Muscle of leg (tissue), 3 donors: ENCODE measurements at regions not wholly inside any gene's neighbourhood (a gene's known extent, or its start where the extent isn't known, plus 50 kb on each side); places are given as distances from the start of the nearest gene placed in this dataset.
"Not testable (repeated sequence)": the region's sequence is repeated elsewhere in the genome, so short reads cannot be mapped to it uniquely, and the experiment has no call there.

Experiments
- DNase-seq: peaks from one replicate; pipeline ENCODE4 v3.0.0; 2013
- H3K27ac ChIP-seq: one replicate; pipeline ENCODE4 v1.5.1; 2013; ENCODE audit warnings: mild to moderate bottlenecking, low read length, control low read depth
- H3K27me3 ChIP-seq: one replicate; pipeline ENCODE4 v1.6.1; 2013; ENCODE audit warnings: low read length; ENCODE audit not compliant: control insufficient read depth, insufficient read depth
- H3K36me3 ChIP-seq: one replicate; pipeline ENCODE4 v1.6.1; 2013; ENCODE audit warnings: low read length; ENCODE audit not compliant: control insufficient read depth, insufficient read depth
- H3K4me1 ChIP-seq: one replicate; pipeline ENCODE4 v1.6.1; 2013; ENCODE audit warnings: low read length; ENCODE audit not compliant: control insufficient read depth, insufficient read depth
- H3K4me3 ChIP-seq: one replicate; pipeline ENCODE4 v1.5.1; 2013; ENCODE audit warnings: low read length, control low read depth
- H3K9me3 ChIP-seq: replicated peaks from 2 replicates; pipeline ENCODE4 v1.6.1; 2013; ENCODE audit warnings: low read depth, low read length; ENCODE audit not compliant: control insufficient read depth
- WGBS: methylation state at CpG from one replicate; pipeline ENCODE4 v1.1.5; 2013; ENCODE audit warnings: missing lambda C conversion rate; ENCODE audit not compliant: insufficient coverage; 5-methylcytosine and 5-hydroxymethylcytosine counted together

DNA sequence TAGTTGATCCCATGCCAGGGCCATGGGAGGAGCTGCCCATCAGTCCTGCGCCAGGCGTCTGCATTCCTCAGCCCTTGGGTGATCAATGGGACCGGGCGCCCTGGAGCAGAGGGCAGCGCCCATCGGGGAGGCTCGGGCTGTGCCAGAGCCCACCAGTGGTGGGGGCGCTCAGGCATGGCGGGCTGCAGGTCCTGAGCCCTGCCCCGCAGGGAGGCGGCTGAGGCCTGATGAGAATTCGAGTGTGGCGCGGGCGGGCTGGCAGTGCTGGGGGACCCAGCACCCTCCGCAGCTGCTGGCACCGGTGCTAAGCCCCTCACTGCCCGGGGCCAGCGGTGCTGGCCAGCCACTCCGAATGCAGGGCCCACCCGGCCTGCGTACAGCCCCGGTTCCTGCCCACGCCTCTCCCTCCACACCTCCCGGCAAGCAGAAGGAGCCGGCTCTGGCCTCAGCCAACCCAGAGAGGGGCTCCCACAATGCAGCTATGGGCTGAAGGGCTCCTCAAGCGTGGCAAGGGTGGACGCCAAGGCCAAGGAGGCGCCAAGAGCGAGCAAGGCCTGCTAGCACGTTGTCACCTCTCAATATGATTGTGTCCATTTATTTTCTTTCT lies 238.1 kb upstream of the OLFM3 start:
- DNase-seq: no peak
- no peak overlapping the region for H3K4me3 ChIP-seq
- no peaks in the 10 kb centered on the region for H3K4me1 ChIP-seq
- no peaks in the 10 kb centered on the region for H3K27me3 ChIP-seq
- H3K9me3 ChIP-seq: peaks cover 5% of the 10 kb centered on the region
- no peak overlapping the region for H3K27ac ChIP-seq
- WGBS: 91% methylated on average over 20 of the region's 31 CpGs
- H3K36me3 ChIP-seq: no peaks in the 10 kb centered on the region

DNA sequence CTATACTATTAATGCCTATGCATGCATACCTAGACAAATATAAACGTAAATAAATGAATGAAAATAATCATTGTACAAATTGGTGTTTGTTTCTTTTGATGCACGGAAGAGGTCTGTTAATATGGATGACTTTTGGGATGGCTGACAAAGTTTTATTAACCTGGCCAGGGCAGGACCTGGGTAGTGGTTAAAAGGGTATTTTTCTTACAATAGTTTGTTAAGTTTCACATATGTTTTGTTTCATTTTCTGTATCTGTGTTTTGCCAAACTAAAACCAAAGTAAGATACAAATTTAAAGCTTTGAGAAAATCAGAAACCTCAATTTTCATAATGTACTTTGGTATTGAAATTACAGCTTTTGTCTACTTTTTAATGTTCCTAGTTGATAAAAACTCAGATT lies 222.7 kb upstream of the OLFM3 start:
- Histone ChIP-seq H3K27ac (no peak overlapping the region), H3K27me3 (no peaks in the 10 kb centered on the region), H3K4me3 (no peak overlapping the region), H3K36me3 (no peaks in the 10 kb centered on the region), H3K9me3 (no peaks in the 10 kb centered on the region), H3K4me1 (no peaks in the 10 kb centered on the region)
- 100% methylated on average over 1 of the region's 2 CpGs for whole genome bisulfite sequencing
- no peak for DNase-seq

DNA sequence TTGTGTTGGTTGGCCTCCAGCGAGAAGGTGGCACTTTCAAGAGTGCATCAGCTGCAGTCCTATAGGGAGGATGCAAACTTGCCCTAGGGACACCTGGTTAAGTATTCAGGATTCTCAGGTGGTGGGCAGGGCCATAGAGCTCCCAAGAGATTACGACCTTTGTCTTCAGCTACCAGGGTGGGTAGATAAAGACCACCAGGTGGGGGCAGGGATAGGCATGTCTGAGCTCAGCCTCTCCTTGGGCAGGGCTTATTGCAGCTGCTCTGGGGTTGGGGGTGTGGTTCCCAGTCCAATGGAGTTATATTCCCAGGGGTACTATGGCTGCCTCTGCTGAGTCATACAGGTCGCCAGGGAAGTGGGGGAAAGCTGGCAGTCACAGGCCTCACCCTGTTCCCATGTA lies 214.2 kb upstream of the OLFM3 start:
- not testable (repeated sequence) for H3K4me1 ChIP-seq, H3K9me3 ChIP-seq, H3K27me3 ChIP-seq, H3K27ac ChIP-seq, H3K36me3 ChIP-seq, DNase-seq, H3K4me3 ChIP-seq
- WGBS: 80% methylated on average over 2 of the region's 3 CpGs

DNA sequence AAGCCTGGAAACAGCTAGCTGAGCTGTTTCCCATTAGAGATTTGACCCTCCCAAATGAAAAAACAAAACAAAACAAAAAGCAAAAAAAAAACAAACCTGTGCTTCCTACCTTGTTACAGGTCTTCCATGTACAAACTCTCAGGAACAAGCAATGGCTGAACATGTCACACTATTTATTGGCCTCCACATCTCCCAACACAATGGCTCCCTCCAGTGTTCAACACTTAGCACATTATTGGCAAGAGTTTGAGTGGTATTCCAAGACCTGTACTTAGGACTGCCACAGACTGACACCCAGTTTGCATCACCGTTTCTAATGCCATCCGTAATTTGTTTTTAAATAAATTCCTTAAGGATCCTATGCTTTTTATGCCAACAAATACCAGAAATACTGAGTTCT lies 195.0 kb upstream of the OLFM3 start:
- Histone ChIP-seq H3K4me3 (no peak overlapping the region), H3K4me1 (no peaks in the 10 kb centered on the region), H3K27ac (no peak overlapping the region), H3K27me3 (no peaks in the 10 kb centered on the region), H3K9me3 (no peaks in the 10 kb centered on the region), H3K36me3 (no peaks in the 10 kb centered on the region)
- peak; percentile 53 for DNase-seq
- WGBS: no CpG with 5 or more reads among the region's 2 CpGs

DNA sequence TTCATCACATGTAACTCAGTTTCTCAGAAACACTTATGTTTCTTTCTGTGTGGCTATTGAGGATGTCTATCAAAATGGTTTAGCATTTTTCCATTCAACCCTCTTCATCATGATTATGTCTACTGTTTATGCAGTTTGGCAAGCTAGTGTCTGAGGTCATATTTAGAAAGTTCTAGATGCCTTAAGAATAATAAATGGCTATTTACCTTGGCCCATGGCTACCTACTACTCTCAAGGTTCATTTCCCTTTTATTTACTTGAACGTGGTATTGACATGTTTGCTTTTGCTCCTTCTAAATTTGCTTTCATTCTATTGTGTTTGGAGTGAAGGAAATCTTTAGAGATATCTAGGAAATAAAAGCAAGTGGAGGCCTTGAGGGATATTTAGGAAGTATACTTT lies 193.7 kb upstream of the OLFM3 start:
- H3K27me3 ChIP-seq: no peaks in the 10 kb centered on the region
- H3K36me3 ChIP-seq: no peaks in the 10 kb centered on the region
- H3K4me1 ChIP-seq: no peaks in the 10 kb centered on the region
- no peak overlapping the region for H3K4me3 ChIP-seq
- H3K9me3 ChIP-seq: no peaks in the 10 kb centered on the region
- no CpG with 5 or more reads among the region's 1 CpG for WGBS
- no peak overlapping the region for H3K27ac ChIP-seq
- no peak for DNase-seq

DNA sequence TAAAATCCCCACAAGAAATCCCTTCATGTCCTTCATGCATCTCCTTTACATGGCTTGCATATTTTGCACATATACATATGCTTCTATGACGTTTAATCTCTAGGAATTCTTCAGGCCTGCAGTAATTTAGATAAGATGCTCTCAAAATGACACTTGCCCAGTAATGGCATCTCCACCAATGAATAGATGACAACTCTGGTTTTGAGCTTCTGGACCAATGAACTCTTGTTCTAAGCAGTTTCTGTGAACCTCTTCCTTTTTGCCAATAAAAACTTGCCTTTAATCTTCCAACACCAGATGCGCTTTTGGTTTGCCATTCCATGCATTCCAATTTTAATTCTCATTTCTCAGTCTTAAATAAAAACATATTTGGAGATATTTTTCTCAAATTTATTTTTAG lies 189.8 kb upstream of the OLFM3 start:
- Histone ChIP-seq H3K9me3 (no peaks in the 10 kb centered on the region), H3K27ac (no peak overlapping the region), H3K36me3 (no peaks in the 10 kb centered on the region), H3K4me1 (no peaks in the 10 kb centered on the region), H3K27me3 (no peaks in the 10 kb centered on the region), H3K4me3 (no peak overlapping the region)
- 60% methylated on average over 1 of the region's 2 CpGs for WGBS
- DNase-seq: no peak

DNA sequence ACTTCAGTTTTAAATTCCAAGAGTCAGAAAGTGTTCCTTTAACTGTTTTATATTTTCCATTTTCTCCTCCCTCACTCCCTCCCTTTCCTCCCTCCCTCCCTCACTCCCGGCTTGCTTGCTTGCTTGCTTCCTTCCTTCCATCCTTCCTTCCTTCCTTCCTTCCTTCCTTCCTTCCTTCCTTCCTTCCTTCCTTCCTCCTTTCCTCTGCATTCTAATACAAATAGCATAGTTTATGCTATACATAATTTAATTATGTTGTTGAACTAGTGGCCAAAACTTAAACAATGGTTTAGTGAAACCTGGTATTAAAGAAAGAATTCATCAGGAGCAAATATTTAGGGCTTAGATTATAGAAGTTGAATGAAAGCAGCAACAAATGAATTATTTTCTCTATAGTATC lies 188.5 kb upstream of the OLFM3 start:
- Histone ChIP-seq H3K27me3 (no peaks in the 10 kb centered on the region), H3K36me3 (no peaks in the 10 kb centered on the region), H3K27ac (no peak overlapping the region), H3K9me3 (no peaks in the 10 kb centered on the region), H3K4me3 (no peak overlapping the region), H3K4me1 (no peaks in the 10 kb centered on the region)
- DNase-seq: no peak
- WGBS: 20% methylated on average over 1 of the region's 1 CpG

DNA sequence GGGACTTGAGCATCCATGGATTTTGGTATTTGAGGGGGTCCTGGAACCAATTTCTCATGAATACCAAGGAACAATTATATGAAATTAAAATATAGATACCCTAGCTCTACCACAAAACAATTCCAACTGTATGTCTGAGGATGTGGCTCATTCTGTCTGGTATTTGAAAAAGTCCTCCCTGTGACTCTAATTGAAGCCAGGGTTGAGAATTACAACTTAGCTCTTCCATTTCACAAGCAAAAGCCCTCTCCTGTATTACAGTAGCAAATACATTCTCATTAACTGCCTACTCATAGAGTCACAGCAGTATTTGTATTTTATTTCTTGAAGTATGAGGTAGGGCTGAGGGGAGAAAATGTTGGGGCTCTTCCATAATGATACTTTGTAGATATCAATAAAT lies 187.8 kb upstream of the OLFM3 start:
- Histone ChIP-seq H3K36me3 (no peaks in the 10 kb centered on the region), H3K27ac (no peak overlapping the region), H3K4me1 (no peaks in the 10 kb centered on the region), H3K9me3 (no peaks in the 10 kb centered on the region), H3K4me3 (no peak overlapping the region), H3K27me3 (no peaks in the 10 kb centered on the region)
- no peak for DNase-seq

DNA sequence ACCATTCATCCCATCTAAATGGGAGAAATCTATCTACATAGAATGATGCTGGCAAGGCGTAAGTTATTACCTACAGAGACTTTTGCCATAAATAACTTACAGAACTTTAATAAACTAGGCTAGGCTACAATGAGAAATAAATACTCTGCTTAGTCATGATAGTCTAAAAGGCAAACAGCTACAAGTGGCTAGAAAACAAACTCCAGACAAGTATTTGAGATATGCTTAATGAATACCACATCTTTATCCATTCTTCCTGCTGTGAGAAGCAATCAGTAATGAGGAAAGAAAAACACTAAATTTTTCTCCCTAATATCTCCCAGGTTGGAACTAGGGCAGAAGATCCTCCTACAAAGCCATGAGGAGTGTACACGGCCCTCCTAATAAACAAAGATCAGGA lies 187.0 kb upstream of the OLFM3 start:
- no peaks in the 10 kb centered on the region for H3K36me3 ChIP-seq
- H3K9me3 ChIP-seq: no peaks in the 10 kb centered on the region
- WGBS: no CpG with 5 or more reads among the region's 2 CpGs
- no peak overlapping the region for H3K4me3 ChIP-seq
- H3K27ac ChIP-seq: no peak overlapping the region
- DNase-seq: no peak
- no peaks in the 10 kb centered on the region for H3K27me3 ChIP-seq
- H3K4me1 ChIP-seq: no peaks in the 10 kb centered on the region

DNA sequence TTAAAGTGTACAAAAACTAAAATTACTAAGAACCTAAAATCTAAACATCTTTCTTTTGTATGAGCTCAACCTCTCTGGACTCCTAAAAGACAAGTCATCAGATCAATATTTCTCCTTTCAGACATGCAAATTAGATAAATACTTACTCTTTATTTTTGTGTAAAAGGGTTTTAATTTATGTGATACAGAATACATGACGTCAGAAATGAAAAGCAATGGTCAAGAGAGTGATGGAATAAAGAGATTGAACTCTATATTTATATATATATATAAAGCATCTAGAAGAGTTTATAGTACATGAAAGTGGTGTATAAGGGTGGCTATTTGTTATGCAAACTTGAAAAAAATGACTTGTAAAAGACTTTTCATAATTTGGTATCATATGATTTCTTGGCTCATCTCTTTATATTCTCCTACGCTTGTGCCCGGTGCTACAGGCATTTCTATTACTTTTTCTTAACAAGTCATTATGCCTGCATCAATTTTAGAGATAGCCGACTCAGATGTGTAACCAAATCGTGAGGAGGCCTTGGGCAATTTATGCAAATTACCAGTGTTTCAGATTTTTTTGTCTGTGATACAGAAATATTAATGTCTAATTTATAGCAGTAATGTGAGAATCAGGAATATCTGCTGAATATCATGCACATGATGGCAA lies 186.0 kb upstream of the OLFM3 start:
- no peak overlapping the region for H3K4me3 ChIP-seq
- H3K27me3 ChIP-seq: no peaks in the 10 kb centered on the region
- no peaks in the 10 kb centered on the region for H3K9me3 ChIP-seq
- H3K4me1 ChIP-seq: no peaks in the 10 kb centered on the region
- no peak overlapping the region for H3K27ac ChIP-seq
- no CpG with 5 or more reads among the region's 5 CpGs for WGBS
- no peaks in the 10 kb centered on the region for H3K36me3 ChIP-seq
- DNase-seq: no peak

DNA sequence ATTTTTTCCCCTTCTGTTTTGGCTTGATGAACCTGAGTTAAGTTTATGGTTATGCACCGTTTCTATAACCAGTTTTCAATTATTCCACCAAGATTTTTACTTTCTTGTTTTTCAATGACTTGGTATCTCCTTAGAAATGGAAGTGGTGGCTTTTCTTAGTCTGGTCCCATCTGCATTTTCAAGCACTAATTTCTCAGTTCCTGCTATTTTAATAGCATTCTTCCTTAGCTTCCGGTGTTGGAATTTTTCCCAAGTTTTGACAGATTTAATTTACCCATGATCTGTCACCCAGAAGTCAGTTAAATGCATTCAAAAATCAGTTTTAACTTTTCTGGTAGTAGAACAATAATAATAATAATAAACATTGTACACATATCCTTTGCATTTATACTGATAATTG lies 184.6 kb upstream of the OLFM3 start:
- no peaks in the 10 kb centered on the region for H3K4me1 ChIP-seq
- WGBS: no CpG with 5 or more reads among the region's 2 CpGs
- no peak overlapping the region for H3K4me3 ChIP-seq
- DNase-seq: no peak
- H3K9me3 ChIP-seq: no peaks in the 10 kb centered on the region
- H3K27ac ChIP-seq: no peak overlapping the region
- H3K36me3 ChIP-seq: no peaks in the 10 kb centered on the region
- no peaks in the 10 kb centered on the region for H3K27me3 ChIP-seq
